LNCaP clone FGC (cell line): ENCODE measurements at regions not wholly inside any gene's neighbourhood (a gene's known extent, or its start where the extent isn't known, plus 50 kb on each side); places are given as distances from the start of the nearest gene placed in this dataset.
"Not testable (repeated sequence)": the region's sequence is repeated elsewhere in the genome, so short reads cannot be mapped to it uniquely, and the experiment has no call there.

Experiments
- DNase-seq: peaks from one replicate; pipeline ENCODE4 v3.0.0-alpha.2; 2011; ENCODE audit warnings: low read depth
- H3K4me3 ChIP-seq: 2 replicates; pipeline ENCODE4 v1.5.1; 2011; ENCODE audit warnings: mild to moderate bottlenecking, low read depth, low read length, control low read depth
- TF ChIP-seq, protein P1 (sequence below): IDR thresholded peaks from 2 replicates; pipeline ENCODE4 v1.5.1; 2012; ENCODE audit warnings: mild to moderate bottlenecking; ENCODE audit not compliant: control insufficient read depth, insufficient read depth; ENCODE audit errors: extremely low read depth

DNA sequence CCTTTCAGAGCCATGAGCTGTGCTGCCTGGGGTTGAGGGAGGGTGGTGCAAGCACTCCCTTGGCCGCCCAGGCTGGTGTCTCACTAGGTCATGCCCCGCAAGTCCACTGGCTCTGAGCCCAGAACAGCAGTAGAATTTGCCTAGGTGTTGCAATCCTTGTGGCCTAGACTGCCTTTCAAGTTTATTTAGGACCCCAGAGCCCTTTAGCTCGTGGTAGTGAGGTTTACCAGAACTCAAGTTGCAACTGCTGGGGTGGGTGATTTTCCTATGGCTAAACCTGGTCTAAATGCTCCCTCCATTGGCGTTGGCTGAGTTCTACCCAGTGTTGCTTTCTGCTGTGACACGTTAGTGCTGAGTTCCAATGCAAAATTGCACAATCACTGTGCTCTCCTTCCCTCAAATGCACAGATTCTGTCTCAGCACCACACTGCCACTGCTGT is 287.2 kb downstream of the BCAT1 start:
- no peak overlapping the region for H3K4me3 ChIP-seq
- no peak for DNase-seq
- TF ChIP-seq, protein P1, sequence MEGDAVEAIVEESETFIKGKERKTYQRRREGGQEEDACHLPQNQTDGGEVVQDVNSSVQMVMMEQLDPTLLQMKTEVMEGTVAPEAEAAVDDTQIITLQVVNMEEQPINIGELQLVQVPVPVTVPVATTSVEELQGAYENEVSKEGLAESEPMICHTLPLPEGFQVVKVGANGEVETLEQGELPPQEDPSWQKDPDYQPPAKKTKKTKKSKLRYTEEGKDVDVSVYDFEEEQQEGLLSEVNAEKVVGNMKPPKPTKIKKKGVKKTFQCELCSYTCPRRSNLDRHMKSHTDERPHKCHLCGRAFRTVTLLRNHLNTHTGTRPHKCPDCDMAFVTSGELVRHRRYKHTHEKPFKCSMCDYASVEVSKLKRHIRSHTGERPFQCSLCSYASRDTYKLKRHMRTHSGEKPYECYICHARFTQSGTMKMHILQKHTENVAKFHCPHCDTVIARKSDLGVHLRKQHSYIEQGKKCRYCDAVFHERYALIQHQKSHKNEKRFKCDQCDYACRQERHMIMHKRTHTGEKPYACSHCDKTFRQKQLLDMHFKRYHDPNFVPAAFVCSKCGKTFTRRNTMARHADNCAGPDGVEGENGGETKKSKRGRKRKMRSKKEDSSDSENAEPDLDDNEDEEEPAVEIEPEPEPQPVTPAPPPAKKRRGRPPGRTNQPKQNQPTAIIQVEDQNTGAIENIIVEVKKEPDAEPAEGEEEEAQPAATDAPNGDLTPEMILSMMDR, result no peak

DNA sequence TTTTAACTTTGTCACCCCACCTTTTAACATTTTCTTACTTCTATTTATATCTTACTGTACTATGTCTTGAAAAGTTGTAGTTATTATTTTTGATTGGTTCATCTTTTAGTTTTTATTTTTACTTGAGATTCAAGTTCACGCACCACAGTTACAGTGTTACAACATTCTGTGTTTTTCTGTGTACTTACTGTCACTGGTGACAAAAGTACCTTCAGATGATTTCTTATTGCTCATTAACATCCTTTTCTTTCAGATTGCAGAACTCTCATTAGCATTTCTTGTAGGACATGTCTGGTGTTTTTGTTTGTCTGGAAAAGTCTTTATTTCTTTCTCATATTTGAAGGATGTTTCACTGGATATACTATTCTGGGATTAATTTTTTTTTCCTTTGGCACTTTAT is 289.9 kb downstream of the BCAT1 start:
- H3K4me3 ChIP-seq, result no peak overlapping the region
- no peak for DNase-seq
- TF ChIP-seq, protein P1, result no peak

DNA sequence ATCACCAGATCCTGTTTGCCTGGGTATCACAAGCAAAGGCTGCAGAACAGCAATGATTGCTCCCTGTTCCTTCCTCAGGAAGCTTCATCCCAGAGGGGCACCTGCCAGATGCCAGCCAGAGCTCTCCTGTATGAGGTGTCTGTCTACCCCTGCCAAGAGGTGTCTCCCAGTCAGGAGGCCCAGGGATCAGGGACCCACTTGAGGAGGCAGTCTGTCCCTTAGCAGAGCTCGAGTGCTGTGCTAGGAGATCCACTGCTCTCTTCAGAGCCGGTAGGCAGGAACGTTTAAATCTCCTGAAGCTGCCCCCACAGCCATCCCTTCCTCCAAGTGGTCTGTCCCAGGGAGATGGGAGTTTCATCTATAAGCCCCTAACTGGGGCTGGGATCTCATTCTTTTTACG is 294.6 kb downstream of the BCAT1 start:
- DNase-seq, H3K4me3 ChIP-seq: not testable (repeated sequence)

DNA sequence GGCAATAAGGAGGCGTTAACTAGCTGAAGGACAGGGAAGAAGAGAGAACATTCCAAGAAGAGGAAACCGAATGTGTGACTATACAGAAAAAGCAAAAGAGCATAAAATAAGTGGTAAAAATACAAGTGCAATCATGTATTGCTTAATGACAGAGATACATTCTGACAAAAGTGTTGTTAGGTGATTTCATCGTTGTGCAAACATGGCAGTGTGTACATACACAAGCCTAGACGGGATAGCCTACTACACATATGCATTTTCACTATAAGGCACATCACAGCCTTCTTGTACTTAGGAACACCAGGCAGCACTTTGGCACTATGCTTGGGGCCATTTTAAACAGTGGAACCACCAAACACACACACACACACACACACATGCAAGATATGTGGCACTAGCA is 299.3 kb downstream of the BCAT1 start:
- TF ChIP-seq, protein P1, result no peak
- no peak for DNase-seq
- no peak overlapping the region for H3K4me3 ChIP-seq

DNA sequence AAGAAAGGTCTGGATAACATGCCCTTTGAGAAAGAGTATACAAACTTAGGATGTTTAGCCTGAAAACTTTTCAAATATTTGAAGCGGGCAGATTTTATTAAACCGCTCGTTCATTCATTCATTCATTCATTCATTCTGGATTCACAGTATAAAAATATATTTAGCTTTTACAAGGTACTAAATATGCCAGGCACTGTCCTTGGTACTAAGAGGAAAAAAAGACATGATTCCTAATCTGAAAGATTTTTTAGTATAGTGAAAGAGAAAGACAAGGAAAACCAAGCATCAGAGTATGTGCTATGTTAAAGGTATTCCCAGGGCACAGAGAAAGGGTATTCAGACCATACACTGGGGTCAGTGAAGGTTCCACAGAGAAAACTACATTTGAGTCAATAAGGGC is 299.7 kb downstream of the BCAT1 start:
- DNase-seq, result no peak
- TF ChIP-seq, protein P1, result no peak
- H3K4me3 ChIP-seq, result no peak overlapping the region

DNA sequence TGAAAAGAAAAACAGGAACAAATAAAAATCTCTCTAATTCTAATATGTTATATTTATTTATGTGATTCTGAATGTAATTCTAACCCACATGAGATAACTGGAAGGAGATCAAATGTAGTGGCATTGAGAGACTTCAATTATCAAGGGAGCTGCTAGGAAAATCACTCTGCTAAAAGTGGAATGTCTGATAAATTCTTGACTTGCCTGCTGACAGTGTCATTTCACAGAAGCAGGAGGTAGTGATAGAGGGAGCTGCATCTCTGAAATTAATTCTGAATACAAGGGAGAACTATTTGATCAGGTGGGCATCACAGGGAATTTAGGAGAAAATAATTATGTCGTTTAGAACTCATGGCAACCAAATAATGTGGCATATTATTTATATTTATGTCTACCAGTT is 303.6 kb downstream of the BCAT1 start:
- TF ChIP-seq, protein P1, result no peak
- no peak overlapping the region for H3K4me3 ChIP-seq
- DNase-seq, result no peak

DNA sequence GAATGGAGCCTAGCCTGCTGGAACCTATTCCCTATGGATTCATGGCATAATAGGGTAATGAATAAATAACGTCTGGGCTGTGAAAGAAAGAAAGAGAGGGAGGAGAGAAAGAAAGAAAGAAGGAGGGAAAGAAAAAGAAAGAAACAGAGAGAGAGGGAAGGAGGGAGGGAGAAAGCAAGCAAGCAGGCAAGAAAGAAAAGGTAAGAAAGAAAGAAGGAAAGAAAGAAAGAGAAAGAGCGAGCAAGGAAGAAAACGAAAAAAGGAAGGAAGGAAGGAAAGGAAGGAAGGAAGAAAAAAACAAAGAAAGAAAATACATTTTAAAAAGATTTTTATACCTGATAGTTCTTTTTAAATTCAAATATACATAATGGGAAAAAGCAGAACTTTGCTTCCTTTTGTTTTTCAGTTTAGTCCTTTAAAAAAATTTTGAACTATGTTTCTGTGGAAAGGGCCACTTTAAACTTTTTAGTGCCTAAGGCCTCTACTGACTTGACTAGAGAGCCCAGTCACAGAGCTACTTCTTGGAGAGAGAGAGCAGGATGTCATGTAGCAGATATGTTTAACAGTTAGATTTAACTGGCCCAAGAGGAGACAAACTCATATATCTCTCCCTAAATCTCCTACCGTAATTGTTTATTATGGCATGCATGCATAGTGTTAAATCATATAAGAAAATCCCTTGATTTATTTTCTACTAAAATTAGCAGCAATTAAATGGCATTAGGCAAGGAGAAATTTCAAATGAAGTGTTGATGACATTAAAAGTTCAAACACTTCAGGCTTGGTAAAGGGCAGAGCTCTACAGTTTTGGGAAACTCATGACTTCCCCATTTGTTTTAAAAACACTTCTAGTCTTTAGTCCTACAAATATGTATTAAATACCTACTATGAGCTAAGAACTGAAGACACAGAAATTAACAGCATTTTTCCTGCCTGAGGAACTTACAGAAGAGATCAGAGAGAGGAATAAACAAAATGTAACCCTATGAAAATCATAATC is 305.5 kb downstream of the BCAT1 start:
- TF ChIP-seq, protein P1, result no peak
- DNase-seq, result no peak
- H3K4me3 ChIP-seq, result no peak overlapping the region
